Fibroblast of villous mesenchyme (primary cell): ENCODE measurements at regions not wholly inside any gene's neighbourhood (a gene's known extent, or its start where the extent isn't known, plus 50 kb on each side); places are given as distances from the start of the nearest gene placed in this dataset.

Experiments
- DNase-seq: peaks from one replicate; pipeline ENCODE4 v3.0.0-alpha.2; 2010; ENCODE audit warnings: low read depth
- H3K4me3 ChIP-seq: 2 replicates; pipeline ENCODE4 v1.5.1; 2011; ENCODE audit warnings: low read depth, mild to moderate bottlenecking, low read length
- TF ChIP-seq, protein P1 (sequence below): IDR thresholded peaks from 2 replicates; pipeline ENCODE4 v1.5.1; 2012; ENCODE audit warnings: low read depth, mild to moderate bottlenecking, low read length; ENCODE audit not compliant: insufficient read depth

DNA sequence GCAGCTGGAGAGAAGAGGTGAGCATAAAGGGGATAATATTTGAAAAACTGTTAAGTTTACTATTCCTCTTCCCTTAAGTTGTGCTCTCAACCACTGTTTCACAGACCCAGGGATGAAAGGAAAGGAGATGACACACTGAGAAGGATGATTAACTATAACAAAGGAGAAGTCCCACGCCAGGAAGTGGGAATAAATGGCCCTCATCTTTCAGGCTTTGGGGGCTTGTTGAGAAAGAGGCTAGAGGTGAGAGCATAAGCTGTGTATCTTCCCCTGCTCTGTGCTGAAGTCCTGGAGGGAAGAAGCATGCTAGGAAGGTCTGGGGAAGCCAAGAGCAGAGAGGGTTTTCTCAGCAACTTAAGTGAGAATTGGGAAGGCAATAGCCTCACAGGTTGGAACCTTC lies 399.1 kb upstream of the ATP5MC3 start:
- no peak overlapping the region for H3K4me3 ChIP-seq
- TF ChIP-seq, protein P1, sequence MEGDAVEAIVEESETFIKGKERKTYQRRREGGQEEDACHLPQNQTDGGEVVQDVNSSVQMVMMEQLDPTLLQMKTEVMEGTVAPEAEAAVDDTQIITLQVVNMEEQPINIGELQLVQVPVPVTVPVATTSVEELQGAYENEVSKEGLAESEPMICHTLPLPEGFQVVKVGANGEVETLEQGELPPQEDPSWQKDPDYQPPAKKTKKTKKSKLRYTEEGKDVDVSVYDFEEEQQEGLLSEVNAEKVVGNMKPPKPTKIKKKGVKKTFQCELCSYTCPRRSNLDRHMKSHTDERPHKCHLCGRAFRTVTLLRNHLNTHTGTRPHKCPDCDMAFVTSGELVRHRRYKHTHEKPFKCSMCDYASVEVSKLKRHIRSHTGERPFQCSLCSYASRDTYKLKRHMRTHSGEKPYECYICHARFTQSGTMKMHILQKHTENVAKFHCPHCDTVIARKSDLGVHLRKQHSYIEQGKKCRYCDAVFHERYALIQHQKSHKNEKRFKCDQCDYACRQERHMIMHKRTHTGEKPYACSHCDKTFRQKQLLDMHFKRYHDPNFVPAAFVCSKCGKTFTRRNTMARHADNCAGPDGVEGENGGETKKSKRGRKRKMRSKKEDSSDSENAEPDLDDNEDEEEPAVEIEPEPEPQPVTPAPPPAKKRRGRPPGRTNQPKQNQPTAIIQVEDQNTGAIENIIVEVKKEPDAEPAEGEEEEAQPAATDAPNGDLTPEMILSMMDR, result no peak

DNA sequence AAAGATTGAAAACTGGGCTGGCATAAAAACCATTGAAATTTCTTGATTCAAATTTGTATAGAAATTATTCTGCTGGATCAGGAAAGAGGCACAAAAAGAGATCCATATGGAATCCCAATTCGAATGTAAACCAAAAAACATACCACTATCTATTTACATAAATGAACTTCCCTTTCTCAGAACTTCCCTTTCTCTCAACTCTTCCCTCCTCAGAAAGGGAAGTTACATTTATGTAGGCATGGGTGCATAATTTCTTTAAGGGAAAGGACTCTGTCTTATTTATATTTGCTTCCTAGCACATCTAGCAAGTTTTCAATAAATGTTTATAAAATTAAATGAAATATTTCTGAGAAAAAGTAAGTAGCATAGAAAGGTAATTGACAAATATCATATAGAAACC lies 398.1 kb upstream of the ATP5MC3 start:
- no peak for DNase-seq

More for the DNA sequence above, 399.1 kb upstream of the ATP5MC3 start:
- no peak for DNase-seq

DNA sequence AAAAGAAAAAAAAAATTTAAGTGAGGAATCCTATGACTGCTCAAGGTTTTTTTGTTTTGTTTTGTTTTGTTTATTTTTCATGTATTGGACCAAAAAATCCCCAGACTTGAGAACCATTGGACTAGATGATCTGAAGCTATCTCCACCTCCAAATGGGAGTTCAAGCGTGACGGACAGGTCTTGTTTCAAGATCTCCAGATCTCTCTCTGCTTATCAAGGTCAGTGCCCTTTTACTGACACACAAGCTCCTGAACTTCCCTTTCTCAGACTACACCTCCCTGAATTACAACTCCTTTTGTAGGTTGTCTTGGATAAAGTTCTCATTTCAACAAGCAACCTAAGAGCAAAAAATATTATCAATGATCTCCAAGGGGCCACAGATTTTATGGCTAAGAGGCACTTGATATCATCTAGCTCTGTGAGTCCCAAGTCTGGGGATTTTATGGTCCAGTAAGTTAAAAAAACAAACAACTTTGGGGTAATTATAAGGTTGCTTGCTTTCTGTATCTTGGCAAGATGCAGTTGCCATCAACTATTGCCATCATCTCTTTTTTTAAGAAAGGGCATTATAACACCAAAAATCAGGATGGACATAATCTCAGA lies 396.0 kb upstream of the ATP5MC3 start:
- no peak overlapping the region for H3K4me3 ChIP-seq
- DNase-seq, result no peak
- TF ChIP-seq, protein P1, result no peak

More for the DNA sequence above, 398.1 kb upstream of the ATP5MC3 start:
- H3K4me3 ChIP-seq, result no peak overlapping the region
- TF ChIP-seq, protein P1, result no peak

DNA sequence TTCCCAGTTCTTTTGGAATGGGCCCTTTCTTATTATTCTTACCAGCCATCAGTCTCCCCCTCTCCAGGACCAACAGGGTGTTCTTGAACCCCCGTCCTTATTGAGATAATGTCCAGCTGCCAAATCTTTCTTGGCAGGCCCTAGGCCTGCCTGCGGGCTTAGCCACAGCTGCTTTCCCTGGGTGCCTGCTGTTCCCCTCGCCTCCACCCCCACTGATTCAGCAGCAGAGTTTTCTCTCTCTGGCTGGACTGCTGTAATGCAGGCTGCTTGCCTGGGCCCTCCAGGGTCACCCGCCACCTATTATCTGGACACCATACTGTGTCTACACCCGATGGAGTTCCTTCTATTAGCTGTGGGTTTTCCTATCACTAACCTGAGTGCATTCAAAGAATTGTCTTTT lies 395.4 kb upstream of the ATP5MC3 start:
- TF ChIP-seq, protein P1, result no peak
- no peak overlapping the region for H3K4me3 ChIP-seq
- no peak for DNase-seq

DNA sequence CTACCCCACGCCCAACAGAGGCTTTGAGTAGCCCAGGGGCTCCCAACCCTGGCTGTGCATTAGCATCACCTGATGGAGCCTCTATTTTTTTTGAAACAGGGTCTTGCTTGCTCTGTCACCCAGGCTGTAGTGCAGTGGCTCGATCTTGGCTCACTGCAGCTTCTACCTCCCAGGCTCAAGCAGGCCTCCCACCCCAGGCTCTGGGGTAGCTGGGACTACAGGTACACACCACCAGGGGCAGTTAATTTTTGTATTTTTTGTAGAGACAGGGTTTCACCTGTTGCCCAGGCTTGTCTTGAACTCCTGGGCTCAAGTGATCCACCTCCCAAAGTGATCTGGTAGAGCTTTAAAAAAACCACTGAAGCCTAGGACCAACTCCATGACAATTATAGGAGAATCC lies 394.8 kb upstream of the ATP5MC3 start:
- TF ChIP-seq, protein P1, result no peak
- DNase-seq, result no peak
- no peak overlapping the region for H3K4me3 ChIP-seq

DNA sequence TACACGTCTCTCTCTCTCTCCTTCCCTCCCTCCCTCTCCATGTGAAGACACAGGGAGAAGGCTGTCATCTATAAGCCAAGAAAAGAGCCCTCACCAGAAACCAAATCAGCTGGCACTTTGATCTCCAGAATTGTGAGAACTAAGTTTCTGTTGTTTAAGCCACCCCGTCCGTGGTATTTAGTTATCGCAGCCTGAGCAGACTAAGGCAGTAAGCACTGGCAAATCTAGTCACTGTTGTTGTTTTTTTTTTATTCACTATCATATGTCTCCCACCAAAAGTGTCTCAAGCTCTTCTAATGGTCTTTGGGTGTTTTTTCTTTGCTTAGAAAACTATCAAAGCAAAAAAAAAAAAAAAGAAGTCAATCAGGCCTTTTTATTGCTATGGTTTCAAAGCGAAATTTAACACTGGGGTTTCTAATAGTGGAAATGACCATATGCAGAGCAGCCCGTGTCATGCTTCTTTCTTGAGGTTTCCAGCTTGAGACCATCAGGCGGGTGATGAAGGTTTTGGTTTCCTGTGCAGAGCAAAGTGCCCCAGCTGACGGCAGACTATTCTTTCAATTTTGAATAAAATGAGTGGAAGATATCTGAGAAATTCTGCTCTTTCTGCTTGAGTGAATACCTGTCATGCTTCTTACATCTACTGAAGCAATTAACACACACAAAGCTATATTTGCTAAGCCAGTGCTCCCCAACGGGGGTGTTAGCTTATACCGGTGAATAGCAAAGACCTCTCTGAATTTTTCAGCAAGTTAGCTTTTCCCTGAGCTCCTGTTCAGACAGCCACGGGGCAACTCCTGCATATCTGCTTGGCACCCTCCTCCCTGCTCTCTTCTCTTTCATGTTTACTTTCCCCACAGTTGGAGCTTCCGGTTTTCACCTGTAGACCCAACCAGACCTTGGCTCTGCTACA lies 394.1 kb upstream of the ATP5MC3 start:
- no peak overlapping the region for H3K4me3 ChIP-seq
- TF ChIP-seq, protein P1, result no peak

More for the DNA sequence above, 394.1 kb upstream of the ATP5MC3 start:
- no peak for DNase-seq
